ENCODE measurements at regions not wholly inside any gene's neighbourhood (a gene's known extent, or its start where the extent isn't known, plus 50 kb on each side); places are given as distances from the start of the nearest gene placed in this dataset.

GRCh38 chr9:18235181-18235908 lies 238.6 kb upstream of the ADAMTSL1 start:
- no peak for DNase-seq

GRCh38 chr9:18236336-18236735 lies 237.6 kb upstream of the ADAMTSL1 start:
- no peak for DNase-seq

- DNase-seq = no peak
These were observed 236.2 kb upstream of the ADAMTSL1 start for GRCh38 chr9:18237776-18238175.

GRCh38 chr9:18238254-18238653 lies 235.7 kb upstream of the ADAMTSL1 start:
- no peak for DNase-seq

GRCh38 chr9:18238752-18239447 lies 235.1 kb upstream of the ADAMTSL1 start:
- DNase-seq = no peak

GRCh38 chr9:18240213-18240612 lies 233.7 kb upstream of the ADAMTSL1 start:
- DNase-seq = no peak

- DNase-seq = no peak
These were observed 228.0 kb upstream of the ADAMTSL1 start for GRCh38 chr9:18245911-18246310.

- no peak for DNase-seq
These were observed 223.9 kb upstream of the ADAMTSL1 start for GRCh38 chr9:18250053-18250452.

GRCh38 chr9:18253950-18254349 lies 220.0 kb upstream of the ADAMTSL1 start:
- DNase-seq = no peak

- DNase-seq = peak; percentile 73
These were observed 218.8 kb upstream of the ADAMTSL1 start for GRCh38 chr9:18255158-18255629.

- DNase-seq = no peak
These were observed 218.2 kb upstream of the ADAMTSL1 start for GRCh38 chr9:18255747-18256146.

GRCh38 chr9:18256568-18256967 lies 217.4 kb upstream of the ADAMTSL1 start:
- DNase-seq = no peak

GRCh38 chr9:18260521-18260920 lies 213.4 kb upstream of the ADAMTSL1 start:
- DNase-seq = no peak

GRCh38 chr9:18261181-18261580 lies 212.8 kb upstream of the ADAMTSL1 start:
- DNase-seq = no peak

- no peak for DNase-seq
These were observed 210.6 kb upstream of the ADAMTSL1 start for GRCh38 chr9:18263377-18263776.

- DNase-seq = no peak
These were observed 205.6 kb upstream of the ADAMTSL1 start for GRCh38 chr9:18268381-18268780.

GRCh38 chr9:18269561-18269960 lies 204.4 kb upstream of the ADAMTSL1 start:
- no peak for DNase-seq

- no peak for DNase-seq
These were observed 199.3 kb upstream of the ADAMTSL1 start for GRCh38 chr9:18274693-18275092.

GRCh38 chr9:18275313-18275990 lies 198.5 kb upstream of the ADAMTSL1 start:
- no peak for DNase-seq

GRCh38 chr9:18281291-18281690 lies 192.7 kb upstream of the ADAMTSL1 start:
- DNase-seq = no peak

GRCh38 chr9:18294229-18294628 lies 179.7 kb upstream of the ADAMTSL1 start:
- DNase-seq = no peak

- DNase-seq = no peak
These were observed 177.3 kb upstream of the ADAMTSL1 start for GRCh38 chr9:18296702-18297055.

GRCh38 chr9:18297056-18297841 lies 176.7 kb upstream of the ADAMTSL1 start:
- DNase-seq = no peak

Data from stimulated activated CD4-positive, alpha-beta T cell treated with anti-CD3 and anti-CD28 coated beads, Interleukin-4, amount 100 ng/mL, for 24 hours (primary cell).